ENCODE measurements at regions not wholly inside any gene's neighbourhood (a gene's known extent, or its start where the extent isn't known, plus 50 kb on each side); places are given as distances from the start of the nearest gene placed in this dataset.

- Histone ChIP-seq H3K9me3 (no peaks in the 10 kb centered on the region), H3K27ac (no peak overlapping the region), H3K4me1 (no peaks in the 10 kb centered on the region), H3K4me3 (no peak overlapping the region), H3K27me3 (no peaks in the 10 kb centered on the region), H3K36me3 (no peaks in the 10 kb centered on the region)
- 58 to 82% methylated on average over 5 of the region's 5 CpGs for WGBS, 2 donors
- TF ChIP-seq EP300 (IDR thresholded peaks at IDR 0.05): no peak
- TF ChIP-seq POLR2AphosphoS5 (IDR thresholded peaks at IDR 0.05): no peak
- no peak for TF ChIP-seq POLR2A (IDR thresholded peaks at IDR 0.05)
- TF ChIP-seq CTCF (IDR thresholded peaks at IDR 0.05): no peak
- intact Hi-C loops (cut with DNase I): no loop called here
- no peak for DNase-seq
Observed at GRCh38 chr6:19771753-19772336, 65.3 kb upstream of the ID4 start.

GRCh38 chr6:19772891-19773290, 64.3 kb upstream of the ID4 start:
- intact Hi-C loops (cut with DNase I): no loop called here
- Histone ChIP-seq H3K4me1 (no peaks in the 10 kb centered on the region), H3K36me3 (no peaks in the 10 kb centered on the region), H3K4me3 (no peak overlapping the region), H3K27me3 (no peaks in the 10 kb centered on the region), H3K27ac (no peak overlapping the region), H3K9me3 (no peaks in the 10 kb centered on the region)
- DNase-seq: no peak
- TF ChIP-seq POLR2AphosphoS5 (IDR thresholded peaks at IDR 0.05): no peak
- TF ChIP-seq EP300 (IDR thresholded peaks at IDR 0.05): no peak
- no peak for TF ChIP-seq CTCF (IDR thresholded peaks at IDR 0.05)
- no peak for TF ChIP-seq POLR2A (IDR thresholded peaks at IDR 0.05)

- H3K9me3 ChIP-seq: no peaks in the 10 kb centered on the region
- no peaks in the 10 kb centered on the region for H3K4me1 ChIP-seq
- no peak for DNase-seq
- intact Hi-C loops (cut with DNase I): no loop called here
- TF ChIP-seq EP300 (IDR thresholded peaks at IDR 0.05) (no peak), POLR2A (IDR thresholded peaks at IDR 0.05) (no peak), CTCF (IDR thresholded peaks at IDR 0.05) (no peak)
- H3K27ac ChIP-seq: no peak overlapping the region
- no peaks in the 10 kb centered on the region for H3K36me3 ChIP-seq
- no peaks in the 10 kb centered on the region for H3K27me3 ChIP-seq
- H3K4me3 ChIP-seq: no peak overlapping the region
- WGBS, 2 donors: 88 to 90% methylated on average over 4 of the region's 4 CpGs
Observed at GRCh38 chr6:19781269-19781668, 55.9 kb upstream of the ID4 start.

- Histone ChIP-seq H3K9me3 (no peaks in the 10 kb centered on the region), H3K27me3 (no peaks in the 10 kb centered on the region), H3K4me3 (no peak overlapping the region), H3K36me3 (no peaks in the 10 kb centered on the region), H3K27ac (no peak overlapping the region), H3K4me1 (no peaks in the 10 kb centered on the region)
- WGBS, 2 donors: 95 to 96% methylated on average over 3 of the region's 3 CpGs
- DNase-seq: no peak
- no peak for TF ChIP-seq EP300 (IDR thresholded peaks at IDR 0.05)
- TF ChIP-seq POLR2A (IDR thresholded peaks at IDR 0.05): no peak
- TF ChIP-seq POLR2AphosphoS5 (IDR thresholded peaks at IDR 0.05): no peak
- TF ChIP-seq CTCF (IDR thresholded peaks at IDR 0.05): no peak
- intact Hi-C loops (cut with DNase I): no loop called here
Observed at GRCh38 chr6:19782588-19782987, 54.6 kb upstream of the ID4 start.

Small RNA genes in the stretch of these regions (small RNA-seq; reads per million reads assigned to genes)
- gene MIR548A1: 0 reads per million in 3 donors
- gene RNA5SP205: 0 reads per million in 3 donors
- gene RNU6-801P: 0 reads per million in 3 donors

Measured in sigmoid colon (tissue), 6 donors.